Nephron (organoid): ENCODE measurements at regions not wholly inside any gene's neighbourhood (a gene's known extent, or its start where the extent isn't known, plus 50 kb on each side); places are given as distances from the start of the nearest gene placed in this dataset.

Experiments
- H3K27ac Mint-ChIP-seq, 3 experiments: 2 replicates each; pipeline ENCODE4 v1.8.0; 2020; ENCODE audit warnings: mixed read lengths in 3 of 3, mild to moderate bottlenecking in 2 of 3, moderate library complexity in 1 of 3
- H3K27me3 Mint-ChIP-seq: 2 replicates; pipeline ENCODE4 v1.8.0; 2021; ENCODE audit warnings: low read depth, mild to moderate bottlenecking, moderate library complexity, mixed read lengths
- H3K36me3 Mint-ChIP-seq: 2 replicates; pipeline ENCODE4 v1.8.0; 2020; ENCODE audit warnings: low read depth, mixed read lengths
- H3K4me1 Mint-ChIP-seq: 2 replicates; pipeline ENCODE4 v1.8.0; 2020; ENCODE audit warnings: mixed read lengths
- H3K4me3 Mint-ChIP-seq, 3 experiments: 2 replicates each; pipeline ENCODE4 v1.8.0; 2020; ENCODE audit warnings: mild to moderate bottlenecking in 3 of 3, mixed read lengths in 3 of 3, moderate library complexity in 2 of 3
- H3K9me3 Mint-ChIP-seq: 2 replicates; pipeline ENCODE4 v1.8.0; 2020; ENCODE audit warnings: mixed read lengths
- TF ChIP-seq, protein P1 (sequence below), 3 experiments: fragments of 200-600 bp; sonication (generic); IDR thresholded peaks; one replicate each; pipeline ENCODE4 v1.5.0; 2021; ENCODE audit warnings: antibody characterized with exemption in 3 of 3; ENCODE audit not compliant: unreplicated experiment in 3 of 3

DNA sequence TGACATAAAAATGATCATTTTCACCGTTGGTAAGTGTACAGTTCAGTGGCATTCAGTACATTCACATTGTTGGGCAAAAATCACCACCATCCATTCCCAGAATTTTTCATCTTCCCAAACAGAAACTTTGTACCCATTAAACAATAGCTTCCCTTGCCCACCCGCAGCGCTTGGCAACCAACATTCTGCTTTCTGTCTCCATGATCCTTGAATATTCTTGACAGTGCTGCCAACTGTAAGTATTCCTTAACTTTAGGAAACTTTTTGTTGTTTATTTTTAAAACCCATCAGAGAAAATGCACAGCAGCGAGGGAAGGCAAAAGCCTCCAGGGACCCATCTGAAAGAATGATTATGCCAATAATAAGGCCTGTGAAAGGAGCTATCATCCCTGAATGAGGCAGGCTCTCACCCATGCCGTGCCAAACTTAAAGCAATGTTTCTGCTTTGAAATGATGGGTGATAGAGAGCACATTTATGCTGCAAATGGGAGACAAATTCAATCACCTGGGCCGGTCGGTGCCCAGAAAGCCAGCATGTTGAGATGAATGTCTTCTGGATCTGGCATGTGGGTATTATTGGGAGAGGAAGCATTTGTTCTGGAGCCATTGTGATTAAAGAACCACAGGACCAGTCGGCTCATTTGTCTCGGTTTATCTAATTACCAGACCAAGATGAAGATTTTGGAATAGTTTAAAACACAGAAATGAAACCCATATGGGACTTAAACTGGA is 202.1 kb upstream of the NPVF start:
- Mint-ChIP-seq H3K4me3 (no peak overlapping the region), H3K27ac (peak overlapping the region in 1 of 3 experiments; percentile 14), H3K36me3 (no peaks in the 10 kb centered on the region), H3K9me3 (no peaks in the 10 kb centered on the region), H3K4me1 (peaks cover 11% of the 10 kb centered on the region), H3K27me3 (peaks cover 4% of the 10 kb centered on the region)
- TF ChIP-seq, protein P1, sequence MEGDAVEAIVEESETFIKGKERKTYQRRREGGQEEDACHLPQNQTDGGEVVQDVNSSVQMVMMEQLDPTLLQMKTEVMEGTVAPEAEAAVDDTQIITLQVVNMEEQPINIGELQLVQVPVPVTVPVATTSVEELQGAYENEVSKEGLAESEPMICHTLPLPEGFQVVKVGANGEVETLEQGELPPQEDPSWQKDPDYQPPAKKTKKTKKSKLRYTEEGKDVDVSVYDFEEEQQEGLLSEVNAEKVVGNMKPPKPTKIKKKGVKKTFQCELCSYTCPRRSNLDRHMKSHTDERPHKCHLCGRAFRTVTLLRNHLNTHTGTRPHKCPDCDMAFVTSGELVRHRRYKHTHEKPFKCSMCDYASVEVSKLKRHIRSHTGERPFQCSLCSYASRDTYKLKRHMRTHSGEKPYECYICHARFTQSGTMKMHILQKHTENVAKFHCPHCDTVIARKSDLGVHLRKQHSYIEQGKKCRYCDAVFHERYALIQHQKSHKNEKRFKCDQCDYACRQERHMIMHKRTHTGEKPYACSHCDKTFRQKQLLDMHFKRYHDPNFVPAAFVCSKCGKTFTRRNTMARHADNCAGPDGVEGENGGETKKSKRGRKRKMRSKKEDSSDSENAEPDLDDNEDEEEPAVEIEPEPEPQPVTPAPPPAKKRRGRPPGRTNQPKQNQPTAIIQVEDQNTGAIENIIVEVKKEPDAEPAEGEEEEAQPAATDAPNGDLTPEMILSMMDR (IDR thresholded peaks at IDR 0.05; ENCODE audit: unreplicated experiment in 3 of 3) = no peak

DNA sequence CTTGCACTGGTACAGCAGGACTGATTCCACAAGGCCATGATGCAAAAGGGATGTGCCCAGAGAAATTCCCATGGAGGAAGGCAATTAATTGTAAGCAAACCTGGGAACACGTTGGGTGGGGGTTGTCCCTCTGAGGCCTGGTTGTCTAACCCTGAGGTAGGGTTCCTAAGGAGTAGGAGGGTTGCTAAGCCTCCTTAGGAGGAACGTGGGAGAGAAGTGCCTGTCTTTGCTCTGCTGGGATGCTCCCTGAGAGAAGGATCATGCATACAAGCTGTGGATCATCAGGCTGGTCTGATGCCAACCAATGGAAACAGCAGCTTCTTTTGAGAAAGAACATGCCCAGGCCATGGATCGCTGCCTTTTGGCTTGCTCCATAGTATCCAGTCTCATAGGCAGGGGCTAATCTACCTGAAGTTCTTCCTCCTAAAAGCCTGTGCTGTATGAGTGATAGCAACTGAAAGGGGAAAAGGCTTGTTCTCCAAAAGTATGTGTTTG is 203.7 kb upstream of the NPVF start:
- Mint-ChIP-seq H3K9me3 (no peaks in the 10 kb centered on the region), H3K4me3 (no peak overlapping the region), H3K27ac (no peak overlapping the region), H3K36me3 (no peaks in the 10 kb centered on the region), H3K27me3 (no peaks in the 10 kb centered on the region), H3K4me1 (peaks cover 11% of the 10 kb centered on the region)
- TF ChIP-seq, protein P1 (IDR thresholded peaks at IDR 0.05; ENCODE audit: unreplicated experiment in 3 of 3) = no peak

DNA sequence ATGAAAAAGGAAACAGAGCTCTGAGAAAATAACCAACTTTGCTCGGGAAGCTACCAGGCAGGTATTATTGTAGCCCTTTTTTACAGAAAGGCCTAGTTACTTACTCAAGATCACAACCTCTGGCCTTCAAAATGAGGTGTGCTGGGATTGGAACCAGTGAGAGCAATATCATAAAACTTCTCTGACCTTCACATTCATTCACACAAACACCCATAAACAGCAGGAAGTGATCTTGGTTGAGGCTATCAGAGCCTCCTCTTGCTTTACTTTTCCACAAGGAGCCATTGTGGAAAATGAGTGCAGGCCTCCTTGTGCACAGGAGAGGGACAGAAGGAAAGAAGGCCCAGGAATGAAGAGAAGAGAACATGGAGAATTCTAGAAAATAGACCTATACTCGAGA is 204.5 kb upstream of the NPVF start:
- Mint-ChIP-seq H3K27me3 (no peaks in the 10 kb centered on the region), H3K36me3 (no peaks in the 10 kb centered on the region), H3K4me1 (peaks cover 11% of the 10 kb centered on the region), H3K27ac (no peak overlapping the region), H3K9me3 (peaks cover 5% of the 10 kb centered on the region), H3K4me3 (no peak overlapping the region)
- TF ChIP-seq, protein P1 (IDR thresholded peaks at IDR 0.05; ENCODE audit: unreplicated experiment in 3 of 3) = no peak

- peaks cover 19% of the 10 kb centered on the region for H3K36me3 Mint-ChIP-seq
- no peaks in the 10 kb centered on the region for H3K27me3 Mint-ChIP-seq
- no peaks in the 10 kb centered on the region for H3K4me1 Mint-ChIP-seq
- peaks cover 39% of the 10 kb centered on the region for H3K9me3 Mint-ChIP-seq
- H3K4me3 Mint-ChIP-seq = no peak overlapping the region
- TF ChIP-seq, protein P1 (IDR thresholded peaks at IDR 0.05; ENCODE audit: unreplicated experiment in 3 of 3) = no peak
- no peak overlapping the region for H3K27ac Mint-ChIP-seq
Observed at GRCh38 chr7:25436413-25436812, 208.1 kb upstream of the NPVF start.

DNA sequence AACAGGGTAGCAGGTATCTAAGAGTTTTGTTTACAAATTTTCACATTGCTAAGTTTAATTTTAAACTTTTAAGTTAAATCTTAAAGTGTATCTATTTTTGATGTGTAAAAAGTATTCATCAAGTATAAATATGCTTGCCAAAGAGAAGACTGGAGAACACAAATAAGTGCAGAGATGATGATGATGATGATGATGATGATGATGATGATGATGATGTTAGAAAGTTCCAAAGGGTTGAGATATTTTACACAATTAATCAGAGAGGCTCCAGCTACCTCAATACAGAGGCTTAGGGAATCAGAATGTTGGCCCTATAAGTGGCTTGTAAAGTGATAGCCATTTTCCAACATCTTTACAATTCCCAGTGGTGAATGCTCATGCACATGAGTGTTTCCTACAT is 209.0 kb upstream of the NPVF start:
- Mint-ChIP-seq H3K4me1 (no peaks in the 10 kb centered on the region), H3K27ac (no peak overlapping the region), H3K4me3 (no peak overlapping the region), H3K27me3 (no peaks in the 10 kb centered on the region), H3K9me3 (peaks cover 48% of the 10 kb centered on the region), H3K36me3 (peaks cover 27% of the 10 kb centered on the region)
- TF ChIP-seq, protein P1 (IDR thresholded peaks at IDR 0.05; ENCODE audit: unreplicated experiment in 3 of 3) = no peak

DNA sequence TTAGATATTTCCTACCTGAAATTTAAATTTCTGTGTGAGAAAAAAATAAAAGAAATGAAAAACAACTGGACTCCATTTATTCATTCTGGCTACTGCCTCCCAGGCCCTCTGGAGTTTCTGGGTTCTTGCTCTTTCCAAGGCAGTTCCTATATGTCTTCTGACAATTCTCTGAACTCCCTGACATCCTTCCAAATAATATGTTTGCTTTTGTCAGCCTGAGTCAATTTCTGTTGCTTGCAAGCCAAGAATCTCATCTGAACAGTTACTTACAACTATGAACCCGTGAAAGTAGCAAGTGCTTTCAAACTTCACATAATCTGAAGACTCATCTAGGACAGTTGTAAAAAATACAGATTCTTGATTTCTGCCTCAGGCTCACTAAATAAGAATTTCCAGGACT is 216.7 kb upstream of the NPVF start:
- no peaks in the 10 kb centered on the region for H3K27me3 Mint-ChIP-seq
- H3K4me3 Mint-ChIP-seq = no peak overlapping the region
- no peak overlapping the region for H3K27ac Mint-ChIP-seq
- H3K4me1 Mint-ChIP-seq = no peaks in the 10 kb centered on the region
- TF ChIP-seq, protein P1 (IDR thresholded peaks at IDR 0.05; ENCODE audit: unreplicated experiment in 3 of 3) = no peak
- peaks cover 33% of the 10 kb centered on the region for H3K36me3 Mint-ChIP-seq
- peaks cover 50% of the 10 kb centered on the region for H3K9me3 Mint-ChIP-seq
